Right renal pelvis (tissue), 4 donors: ENCODE measurements at regions not wholly inside any gene's neighbourhood (a gene's known extent, or its start where the extent isn't known, plus 50 kb on each side); places are given as distances from the start of the nearest gene placed in this dataset.

ENCODE experiments used
- DNase-seq, 4 donors: peaks; one replicate each; pipeline ENCODE4 v3.0.0-alpha.2; 2013; ENCODE audit warnings: low read depth in 4 of 4, low spot score in 3 of 4, missing footprints in 1 of 4

GRCh38 chr4:11543706-11544105, 115.0 kb upstream of the HS3ST1 start:
- no peak for DNase-seq

GRCh38 chr4:11542952-11543351, 114.3 kb upstream of the HS3ST1 start:
- DNase-seq = no peak

- no peak for DNase-seq
These were observed 109.2 kb upstream of the HS3ST1 start for GRCh38 chr4:11537846-11538245.

GRCh38 chr4:11535333-11535732, 106.6 kb upstream of the HS3ST1 start:
- no peak for DNase-seq

GRCh38 chr4:11534623-11535302, 106.1 kb upstream of the HS3ST1 start:
- DNase-seq = no peak

GRCh38 chr4:11532138-11532537, 103.4 kb upstream of the HS3ST1 start:
- no peak for DNase-seq

- DNase-seq = no peak
These were observed 101.0 kb upstream of the HS3ST1 start for GRCh38 chr4:11529625-11530201.

- DNase-seq = no peak
These were observed 96.4 kb upstream of the HS3ST1 start for GRCh38 chr4:11525085-11525484.

- DNase-seq = no peak
These were observed 90.1 kb upstream of the HS3ST1 start for GRCh38 chr4:11518754-11519153.

- no peak for DNase-seq
These were observed 86.2 kb upstream of the HS3ST1 start for GRCh38 chr4:11514779-11515419.

GRCh38 chr4:11514003-11514402, 85.3 kb upstream of the HS3ST1 start:
- no peak for DNase-seq

GRCh38 chr4:11512871-11513270, 84.2 kb upstream of the HS3ST1 start:
- no peak for DNase-seq

GRCh38 chr4:11511321-11511720, 82.6 kb upstream of the HS3ST1 start:
- no peak for DNase-seq

- no peak for DNase-seq
These were observed 79.2 kb upstream of the HS3ST1 start for GRCh38 chr4:11507920-11508319.

GRCh38 chr4:11506194-11506593, 77.5 kb upstream of the HS3ST1 start:
- no peak for DNase-seq

- no peak for DNase-seq
These were observed 76.7 kb upstream of the HS3ST1 start for GRCh38 chr4:11505221-11505971.

GRCh38 chr4:11503166-11503565, 74.5 kb upstream of the HS3ST1 start:
- no peak for DNase-seq

GRCh38 chr4:11497972-11498371, 69.3 kb upstream of the HS3ST1 start:
- no peak for DNase-seq

GRCh38 chr4:11497212-11497806, 68.6 kb upstream of the HS3ST1 start:
- DNase-seq = no peak

- no peak for DNase-seq
These were observed 67.7 kb upstream of the HS3ST1 start for GRCh38 chr4:11496351-11496829.

GRCh38 chr4:11495818-11496217, 67.1 kb upstream of the HS3ST1 start:
- no peak for DNase-seq
